HL-60 (cell line): ENCODE measurements at regions not wholly inside any gene's neighbourhood (a gene's known extent, or its start where the extent isn't known, plus 50 kb on each side); places are given as distances from the start of the nearest gene placed in this dataset.

Experiments used
- POLR2AphosphoS5 ChIP-seq: IDR thresholded peaks from 2 replicates; pipeline ENCODE4 v1.6.1; 2012; ENCODE audit warnings: low read depth
- TF ChIP-seq, protein P1 (sequence below): IDR thresholded peaks from one replicate; pipeline ENCODE4 v1.5.1; 2011; ENCODE audit warnings: low read length, control low read depth, inconsistent platforms; ENCODE audit not compliant: insufficient read depth

DNA sequence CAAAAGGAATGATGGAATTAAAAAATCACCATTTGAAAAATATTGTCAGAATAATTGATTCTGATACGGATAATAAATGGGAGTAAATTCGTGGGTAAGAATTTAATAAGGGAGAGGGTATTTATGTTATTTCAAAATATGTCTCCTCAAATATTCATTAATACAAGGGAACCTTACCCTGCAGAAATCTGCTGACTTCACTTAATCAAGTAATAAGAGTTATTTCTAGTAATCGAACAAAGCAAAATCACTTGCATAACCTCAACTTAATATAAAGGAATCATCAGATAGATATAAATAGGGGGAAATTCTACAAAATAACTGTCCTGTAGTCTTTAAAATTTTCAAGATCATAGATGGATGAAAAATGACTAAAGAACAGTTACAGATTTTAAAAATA is 1164.7 kb upstream of the GJE1 start:
- TF ChIP-seq, protein P1, sequence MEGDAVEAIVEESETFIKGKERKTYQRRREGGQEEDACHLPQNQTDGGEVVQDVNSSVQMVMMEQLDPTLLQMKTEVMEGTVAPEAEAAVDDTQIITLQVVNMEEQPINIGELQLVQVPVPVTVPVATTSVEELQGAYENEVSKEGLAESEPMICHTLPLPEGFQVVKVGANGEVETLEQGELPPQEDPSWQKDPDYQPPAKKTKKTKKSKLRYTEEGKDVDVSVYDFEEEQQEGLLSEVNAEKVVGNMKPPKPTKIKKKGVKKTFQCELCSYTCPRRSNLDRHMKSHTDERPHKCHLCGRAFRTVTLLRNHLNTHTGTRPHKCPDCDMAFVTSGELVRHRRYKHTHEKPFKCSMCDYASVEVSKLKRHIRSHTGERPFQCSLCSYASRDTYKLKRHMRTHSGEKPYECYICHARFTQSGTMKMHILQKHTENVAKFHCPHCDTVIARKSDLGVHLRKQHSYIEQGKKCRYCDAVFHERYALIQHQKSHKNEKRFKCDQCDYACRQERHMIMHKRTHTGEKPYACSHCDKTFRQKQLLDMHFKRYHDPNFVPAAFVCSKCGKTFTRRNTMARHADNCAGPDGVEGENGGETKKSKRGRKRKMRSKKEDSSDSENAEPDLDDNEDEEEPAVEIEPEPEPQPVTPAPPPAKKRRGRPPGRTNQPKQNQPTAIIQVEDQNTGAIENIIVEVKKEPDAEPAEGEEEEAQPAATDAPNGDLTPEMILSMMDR = no peak
- TF ChIP-seq POLR2AphosphoS5 = no peak
